ENCODE measurements at regions not wholly inside any gene's neighbourhood (a gene's known extent, or its start where the extent isn't known, plus 50 kb on each side); places are given as distances from the start of the nearest gene placed in this dataset.

- intact Hi-C loops (cut with DNase I) = no loop called here
- no peaks in the 10 kb centered on the region for H3K27me3 ChIP-seq (ENCODE audit: low read depth)
- no peak overlapping the region for H3K4me3 ChIP-seq
- ATAC-seq = no peak
- DNase-seq = no peak
- no peak for TF ChIP-seq CTCF (IDR thresholded peaks at IDR 0.05)
- no peaks in the 10 kb centered on the region for H3K9me3 ChIP-seq
- H3K36me3 ChIP-seq = no peaks in the 10 kb centered on the region
- H3K27ac ChIP-seq = no peak overlapping the region
- peaks cover 13% of the 10 kb centered on the region for H3K4me1 ChIP-seq
Observed at GRCh38 chr12:91781114-91781513, 364.5 kb downstream of the BTG1 start.

- Histone ChIP-seq H3K36me3 (no peaks in the 10 kb centered on the region), H3K27me3 (ENCODE audit: low read depth) (no peaks in the 10 kb centered on the region), H3K27ac (peak overlapping the region; percentile 59), H3K9me3 (no peaks in the 10 kb centered on the region), H3K4me3 (no peak overlapping the region), H3K4me1 (peaks cover 16% of the 10 kb centered on the region)
- intact Hi-C loops (cut with DNase I) = no loop called here
- no peak for TF ChIP-seq CTCF (IDR thresholded peaks at IDR 0.05)
- DNase-seq (no peak), ATAC-seq (peak; percentile 77 to 91)
Observed at GRCh38 chr12:91778938-91779400, 366.7 kb downstream of the BTG1 start.

- H3K9me3 ChIP-seq = no peaks in the 10 kb centered on the region
- no peak overlapping the region for H3K4me3 ChIP-seq
- peaks cover 16% of the 10 kb centered on the region for H3K4me1 ChIP-seq
- H3K36me3 ChIP-seq = no peaks in the 10 kb centered on the region
- TF ChIP-seq CTCF (IDR thresholded peaks at IDR 0.05) = no peak
- DNase-seq (no peak), ATAC-seq (peak in 1 of 2 donors; percentile 59)
- H3K27me3 ChIP-seq (ENCODE audit: low read depth) = no peaks in the 10 kb centered on the region
- peak overlapping the region; percentile 59 for H3K27ac ChIP-seq
- intact Hi-C loops (cut with DNase I) = no loop called here
Observed at GRCh38 chr12:91778091-91778832, 367.4 kb downstream of the BTG1 start.

GRCh38 chr12:91777268-91777992 lies 368.2 kb downstream of the BTG1 start:
- DNase-seq = no peak
- H3K27ac ChIP-seq = no peak overlapping the region
- ATAC-seq = no peak
- no peaks in the 10 kb centered on the region for H3K36me3 ChIP-seq
- intact Hi-C loops (cut with DNase I) = no loop called here
- no peaks in the 10 kb centered on the region for H3K27me3 ChIP-seq (ENCODE audit: low read depth)
- H3K4me3 ChIP-seq = no peak overlapping the region
- TF ChIP-seq CTCF (IDR thresholded peaks at IDR 0.05) = no peak
- peaks cover 16% of the 10 kb centered on the region for H3K4me1 ChIP-seq
- H3K9me3 ChIP-seq = no peaks in the 10 kb centered on the region

GRCh38 chr12:91774434-91774921 lies 371.2 kb downstream of the BTG1 start:
- Histone ChIP-seq H3K36me3 (no peaks in the 10 kb centered on the region), H3K4me3 (peak overlapping the region; percentile 15), H3K9me3 (no peaks in the 10 kb centered on the region), H3K27ac (no peak overlapping the region), H3K4me1 (peaks cover 15% of the 10 kb centered on the region), H3K27me3 (ENCODE audit: low read depth) (no peaks in the 10 kb centered on the region)
- no peak for ATAC-seq
- no peak for TF ChIP-seq CTCF (IDR thresholded peaks at IDR 0.05)
- intact Hi-C loops (cut with DNase I) = no loop called here
- no peak for DNase-seq

Measured in lower lobe of right lung (tissue), 2 donors.